SK-N-SH (cell line): ENCODE measurements at regions not wholly inside any gene's neighbourhood (a gene's known extent, or its start where the extent isn't known, plus 50 kb on each side); places are given as distances from the start of the nearest gene placed in this dataset.

ENCODE experiments used
- CTCF ChIA-PET: fragments of 300-600, 350-600 bp; formaldehyde crosslinking; extraction: SDS; loops from one replicate; lab custom pipeline; 2021; lab: Yijun Ruan, JAX
- POLR2A ChIA-PET: fragments of 350-600 bp; sonication (Branson Sonifier 250); formaldehyde crosslinking; extraction: SDS; loops from one replicate; lab custom pipeline; 2020; ENCODE audit warnings: antibody characterized with exemption, inconsistent platforms; lab: Yijun Ruan, JAX
- DNase-seq: peaks from one replicate; pipeline ENCODE4 v3.0.0; 2012
- H2AFZ ChIP-seq: fragments of 200-600 bp; sonication (generic); 2 replicates; pipeline ENCODE4 v1.8.1; 2016; ENCODE audit warnings: antibody characterized with exemption, mild to moderate bottlenecking, low read depth
- H3F3A ChIP-seq: fragments of 200-600 bp; sonication (generic); replicated peaks from 2 replicates; pipeline ENCODE3; 2016; ENCODE audit warnings: antibody characterized with exemption, mild to moderate bottlenecking; ENCODE audit not compliant: insufficient read depth
- H3K27ac ChIP-seq, 2 experiments: fragments of 200-500 bp in 1 of 2; fragments of 200-600 bp in 1 of 2; sonication (Bioruptor generic) in 1 of 2; sonication (generic), shearing (Covaris generic) in 1 of 2; 2 replicates each; pipeline versions ENCODE4 v1.5.1 to v1.6.1; 2014 to 2016; ENCODE audit warnings: low read depth in 2 of 2, inconsistent platforms in 1 of 2, low read length in 1 of 2, mild to moderate bottlenecking in 1 of 2, mixed read lengths in 1 of 2
- H3K27me3 ChIP-seq: fragments of 200-600 bp; sonication (generic), shearing (Covaris generic); 2 replicates; pipeline ENCODE4 v1.6.1; 2016; ENCODE audit warnings: mixed run types; ENCODE audit not compliant: insufficient read depth
- H3K36me3 ChIP-seq, 2 experiments: fragments of 200-500 bp in 1 of 2; fragments of 200-600 bp in 1 of 2; sonication (Bioruptor generic) in 1 of 2; sonication (generic) in 1 of 2; replicated peaks in 1 of 2; 2 replicates each; pipeline versions ENCODE3 to v1.5.1; 2014 to 2016; ENCODE audit warnings: low read length in 1 of 2, mild to moderate bottlenecking in 1 of 2; ENCODE audit not compliant: insufficient read depth in 2 of 2, control insufficient read depth in 1 of 2
- H3K4me1 ChIP-seq, 2 experiments: fragments of 200-500 bp in 1 of 2; fragments of 200-600 bp in 1 of 2; sonication (Bioruptor generic) in 1 of 2; sonication (generic), shearing (Covaris generic) in 1 of 2; 2 replicates each; pipeline versions ENCODE4 v1.5.1 to v1.6.1; 2014 to 2016; ENCODE audit warnings: low read depth in 1 of 2, low read length in 1 of 2, mixed run types in 1 of 2; ENCODE audit not compliant: insufficient read depth in 2 of 2, control insufficient read depth in 1 of 2
- H3K4me2 ChIP-seq: fragments of 200-600 bp; sonication (generic), shearing (Covaris generic); 2 replicates; pipeline ENCODE4 v1.6.1; 2017; ENCODE audit warnings: mixed run types
- H3K4me3 ChIP-seq, 2 experiments: fragments of 200-500 bp in 1 of 2; fragments of 200-600 bp in 1 of 2; sonication (Bioruptor generic) in 1 of 2; sonication (generic), shearing (Covaris generic) in 1 of 2; 2 replicates each; pipeline versions ENCODE4 v1.5.1 to v1.8.1; 2014 to 2016; ENCODE audit warnings: low read depth in 2 of 2, inconsistent platforms in 1 of 2, low read length in 1 of 2, mild to moderate bottlenecking in 1 of 2, mixed read lengths in 1 of 2, moderate library complexity in 1 of 2
- H3K79me2 ChIP-seq: fragments of 200-600 bp; sonication (generic); 2 replicates; pipeline ENCODE4 v1.8.1; 2017; ENCODE audit warnings: mild to moderate bottlenecking; ENCODE audit not compliant: insufficient read depth
- H3K9ac ChIP-seq: fragments of 200-600 bp; sonication (generic); 2 replicates; pipeline ENCODE4 v1.6.1; 2017; ENCODE audit warnings: mixed run types
- H3K9me2 ChIP-seq: fragments of 200-600 bp; sonication (generic); 2 replicates; pipeline ENCODE4 v1.6.1; 2017; ENCODE audit warnings: mixed run types
- H3K9me3 ChIP-seq: fragments of 200-600 bp; sonication (generic); 2 replicates; pipeline ENCODE4 v1.6.1; 2017; ENCODE audit warnings: mixed run types, mild to moderate bottlenecking, moderate library complexity
- H4K20me1 ChIP-seq: fragments of 200-600 bp; sonication (generic); 2 replicates; pipeline ENCODE4 v1.6.1; 2017; ENCODE audit warnings: mild to moderate bottlenecking, mixed run types; ENCODE audit not compliant: insufficient read depth
- CHD2 ChIP-seq: fragments of 150-350 bp; IDR thresholded peaks from 2 replicates; pipeline ENCODE4 v1.6.1; 2018; ENCODE audit warnings: low read length; ENCODE audit not compliant: partially characterized antibody
- EP300 ChIP-seq, 2 experiments: IDR thresholded peaks; 2 replicates each; pipeline versions ENCODE4 v1.4.0 to v1.6.1; 2012; ENCODE audit warnings: borderline replicate concordance in 1 of 2, low read depth in 1 of 2, low read length in 1 of 2
- FOXJ3 ChIP-seq: sonication (generic); formaldehyde crosslinking; IDR thresholded peaks from 2 replicates; pipeline ENCODE4 v1.5.1; 2020; ENCODE audit warnings: mild to moderate bottlenecking, missing genetic modification reagents
- FOXM1 ChIP-seq: IDR thresholded peaks from 2 replicates; pipeline ENCODE4 v1.4.0; 2012; ENCODE audit warnings: low read depth, mild to moderate bottlenecking
- GABPA ChIP-seq: IDR thresholded peaks from 2 replicates; pipeline ENCODE4 v1.4.0; 2012; ENCODE audit warnings: low read depth, mild to moderate bottlenecking
- GATA2 ChIP-seq: sonication (generic); formaldehyde crosslinking; IDR thresholded peaks from 2 replicates; pipeline ENCODE4 v1.5.0; 2020; ENCODE audit warnings: mild to moderate bottlenecking, missing genetic modification reagents
- JUND ChIP-seq: IDR thresholded peaks from 2 replicates; pipeline ENCODE4 v1.4.0; 2012
- MEF2A ChIP-seq: IDR thresholded peaks from 2 replicates; pipeline ENCODE4 v1.4.0; 2012; ENCODE audit warnings: low read depth, borderline replicate concordance
- MXI1 ChIP-seq: IDR thresholded peaks from 2 replicates; pipeline ENCODE4 v1.6.1; 2012; ENCODE audit warnings: mild to moderate bottlenecking, low read depth, low read length, improper control_type of control experiment
- POLR2AphosphoS5 ChIP-seq: IDR thresholded peaks from 2 replicates; pipeline ENCODE4 v1.6.1; 2012; ENCODE audit warnings: low read depth, low read length
- RAD21 ChIP-seq: IDR thresholded peaks from 2 replicates; pipeline ENCODE4 v1.6.1; 2012; ENCODE audit warnings: mild to moderate bottlenecking, low read length
- RCOR1 ChIP-seq: fragments of 150-350 bp; IDR thresholded peaks from 2 replicates; pipeline ENCODE4 v1.6.1; 2017; ENCODE audit warnings: antibody characterized with exemption, low read length
- RFX5 ChIP-seq: IDR thresholded peaks from 2 replicates; pipeline ENCODE4 v1.6.1; 2012; ENCODE audit warnings: mild to moderate bottlenecking, improper control_type of control experiment, low read length
- RXRA ChIP-seq: IDR thresholded peaks from 2 replicates; pipeline ENCODE4 v1.4.0; 2012; ENCODE audit warnings: low read depth, mild to moderate bottlenecking, borderline replicate concordance
- SIN3A ChIP-seq: IDR thresholded peaks from 2 replicates; pipeline ENCODE4 v1.6.1; 2012; ENCODE audit warnings: low read depth, mild to moderate bottlenecking, low read length, moderate library complexity, borderline replicate concordance
- TEAD4 ChIP-seq: IDR thresholded peaks from 2 replicates; pipeline ENCODE4 v1.4.0; 2012; ENCODE audit warnings: mild to moderate bottlenecking, borderline replicate concordance; ENCODE audit not compliant: insufficient read depth
- YY1 ChIP-seq: IDR thresholded peaks from 2 replicates; pipeline ENCODE4 v1.4.0; 2012; ENCODE audit warnings: low read depth, mild to moderate bottlenecking
- WGBS: methylation state at CpG from one replicate; pipeline ENCODE4 v1.1.6; 2017; ENCODE audit warnings: low lambda C conversion rate; 5-methylcytosine and 5-hydroxymethylcytosine counted together
- TF ChIP-seq, protein P1 (sequence below): IDR thresholded peaks from 2 replicates; pipeline ENCODE4 v1.6.1; 2012; ENCODE audit warnings: mild to moderate bottlenecking, low read depth, low read length, moderate library complexity
- TF ChIP-seq, protein P2 (sequence below): fragments of 150-350 bp; IDR thresholded peaks from 2 replicates; pipeline ENCODE4 v1.6.1; 2016; ENCODE audit warnings: mild to moderate bottlenecking, low read depth, low read length
- TF ChIP-seq, protein P3 (sequence below): fragments of 150-350 bp; IDR thresholded peaks from 2 replicates; pipeline ENCODE4 v1.6.1; 2017; ENCODE audit warnings: antibody characterized with exemption, low read length, low read depth, borderline replicate concordance
- TF ChIP-seq, protein P4 (sequence below): fragments of 200-600 bp; sonication (generic); IDR thresholded peaks from 2 replicates; pipeline ENCODE4 v1.6.1; 2017; ENCODE audit warnings: antibody characterized with exemption, mild to moderate bottlenecking, moderate library complexity
- TF ChIP-seq, protein P5 (sequence below): IDR thresholded peaks from 2 replicates; pipeline ENCODE4 v1.4.0; 2012; ENCODE audit warnings: low read depth, borderline replicate concordance

DNA sequence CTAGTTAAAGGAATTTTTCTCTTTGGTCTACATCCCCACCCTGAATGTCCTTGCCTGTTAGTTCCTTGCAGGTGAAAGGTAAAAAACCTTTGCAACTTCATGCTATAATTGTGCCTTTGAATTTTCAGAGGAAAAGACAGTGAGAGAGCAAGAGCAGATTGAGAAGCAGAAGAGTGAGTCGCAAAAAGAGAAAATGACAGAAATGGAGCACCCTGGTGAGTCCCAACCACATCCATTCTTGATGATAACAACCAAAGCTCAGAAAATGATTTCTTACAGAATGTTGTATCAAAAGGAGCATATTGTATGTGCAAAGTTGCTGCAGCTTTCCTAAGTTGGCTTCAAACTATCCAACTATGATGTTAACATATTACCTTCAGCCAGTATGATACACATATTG is 165.2 kb upstream of the CENPW start:
- CTCF ChIA-PET, result no interaction called here

DNA sequence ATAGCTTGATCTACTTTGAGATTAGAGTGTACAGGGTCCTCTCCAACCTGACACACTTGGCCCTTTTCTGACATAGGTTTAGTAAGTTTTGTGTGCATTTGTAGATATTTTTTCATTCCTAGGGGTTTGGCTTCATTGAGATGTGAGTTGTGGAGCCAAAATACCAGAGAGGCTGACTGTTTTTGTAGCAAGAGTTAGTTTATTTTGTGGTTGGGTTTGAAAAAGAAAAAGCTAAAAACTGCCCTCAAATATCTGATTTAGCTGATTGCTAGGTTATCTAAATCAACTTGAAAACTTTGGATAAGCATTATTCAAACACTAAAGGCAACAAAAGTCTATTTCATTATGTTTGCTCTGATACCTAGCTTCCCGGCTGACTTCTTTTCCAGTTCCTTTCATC is 164.7 kb upstream of the CENPW start:
- H3K4me3 ChIP-seq, result no peak overlapping the region
- H3K4me2 ChIP-seq, result no peak overlapping the region
- no peak for DNase-seq
- H3K36me3 ChIP-seq, result no peaks in the 10 kb centered on the region
- no peak overlapping the region for H3K27ac ChIP-seq
- H3K79me2 ChIP-seq, result no peaks in the 10 kb centered on the region
- no peak overlapping the region for H3K9ac ChIP-seq
- no peaks in the 10 kb centered on the region for H3K9me2 ChIP-seq
- ChIA-PET POLR2A (no interaction called here), CTCF (interaction anchor here (1.1 to 1.8 kb wide), 2 partner anchors 21 to 188 kb away, joined by 4 to 5 read pairs; no protein-coding TSS in a partner anchor)
- no peaks in the 10 kb centered on the region; the same call in 1 of the 2 replicates for H3K27me3 ChIP-seq
- no peaks in the 10 kb centered on the region for H4K20me1 ChIP-seq
- no peak overlapping the region for H2AFZ ChIP-seq
- H3F3A ChIP-seq, result no peaks in the 10 kb centered on the region
- H3K4me1 ChIP-seq, result no peaks in the 10 kb centered on the region
- 84% methylated on average over 1 of the region's 1 CpG for WGBS
- no peaks in the 10 kb centered on the region for H3K9me3 ChIP-seq
- TF ChIP-seq, protein P1, sequence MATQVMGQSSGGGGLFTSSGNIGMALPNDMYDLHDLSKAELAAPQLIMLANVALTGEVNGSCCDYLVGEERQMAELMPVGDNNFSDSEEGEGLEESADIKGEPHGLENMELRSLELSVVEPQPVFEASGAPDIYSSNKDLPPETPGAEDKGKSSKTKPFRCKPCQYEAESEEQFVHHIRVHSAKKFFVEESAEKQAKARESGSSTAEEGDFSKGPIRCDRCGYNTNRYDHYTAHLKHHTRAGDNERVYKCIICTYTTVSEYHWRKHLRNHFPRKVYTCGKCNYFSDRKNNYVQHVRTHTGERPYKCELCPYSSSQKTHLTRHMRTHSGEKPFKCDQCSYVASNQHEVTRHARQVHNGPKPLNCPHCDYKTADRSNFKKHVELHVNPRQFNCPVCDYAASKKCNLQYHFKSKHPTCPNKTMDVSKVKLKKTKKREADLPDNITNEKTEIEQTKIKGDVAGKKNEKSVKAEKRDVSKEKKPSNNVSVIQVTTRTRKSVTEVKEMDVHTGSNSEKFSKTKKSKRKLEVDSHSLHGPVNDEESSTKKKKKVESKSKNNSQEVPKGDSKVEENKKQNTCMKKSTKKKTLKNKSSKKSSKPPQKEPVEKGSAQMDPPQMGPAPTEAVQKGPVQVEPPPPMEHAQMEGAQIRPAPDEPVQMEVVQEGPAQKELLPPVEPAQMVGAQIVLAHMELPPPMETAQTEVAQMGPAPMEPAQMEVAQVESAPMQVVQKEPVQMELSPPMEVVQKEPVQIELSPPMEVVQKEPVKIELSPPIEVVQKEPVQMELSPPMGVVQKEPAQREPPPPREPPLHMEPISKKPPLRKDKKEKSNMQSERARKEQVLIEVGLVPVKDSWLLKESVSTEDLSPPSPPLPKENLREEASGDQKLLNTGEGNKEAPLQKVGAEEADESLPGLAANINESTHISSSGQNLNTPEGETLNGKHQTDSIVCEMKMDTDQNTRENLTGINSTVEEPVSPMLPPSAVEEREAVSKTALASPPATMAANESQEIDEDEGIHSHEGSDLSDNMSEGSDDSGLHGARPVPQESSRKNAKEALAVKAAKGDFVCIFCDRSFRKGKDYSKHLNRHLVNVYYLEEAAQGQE, result no peak
- TF ChIP-seq MEF2A (no peak), TEAD4 (no peak), RFX5 (no peak), FOXM1 (no peak), GATA2 (no peak), JUND (no peak), FOXJ3 (CRISPR knock-in tag) (no peak)
- TF ChIP-seq, protein P2, sequence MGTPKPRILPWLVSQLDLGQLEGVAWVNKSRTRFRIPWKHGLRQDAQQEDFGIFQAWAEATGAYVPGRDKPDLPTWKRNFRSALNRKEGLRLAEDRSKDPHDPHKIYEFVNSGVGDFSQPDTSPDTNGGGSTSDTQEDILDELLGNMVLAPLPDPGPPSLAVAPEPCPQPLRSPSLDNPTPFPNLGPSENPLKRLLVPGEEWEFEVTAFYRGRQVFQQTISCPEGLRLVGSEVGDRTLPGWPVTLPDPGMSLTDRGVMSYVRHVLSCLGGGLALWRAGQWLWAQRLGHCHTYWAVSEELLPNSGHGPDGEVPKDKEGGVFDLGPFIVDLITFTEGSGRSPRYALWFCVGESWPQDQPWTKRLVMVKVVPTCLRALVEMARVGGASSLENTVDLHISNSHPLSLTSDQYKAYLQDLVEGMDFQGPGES, result no peak
- TF ChIP-seq, protein P3, sequence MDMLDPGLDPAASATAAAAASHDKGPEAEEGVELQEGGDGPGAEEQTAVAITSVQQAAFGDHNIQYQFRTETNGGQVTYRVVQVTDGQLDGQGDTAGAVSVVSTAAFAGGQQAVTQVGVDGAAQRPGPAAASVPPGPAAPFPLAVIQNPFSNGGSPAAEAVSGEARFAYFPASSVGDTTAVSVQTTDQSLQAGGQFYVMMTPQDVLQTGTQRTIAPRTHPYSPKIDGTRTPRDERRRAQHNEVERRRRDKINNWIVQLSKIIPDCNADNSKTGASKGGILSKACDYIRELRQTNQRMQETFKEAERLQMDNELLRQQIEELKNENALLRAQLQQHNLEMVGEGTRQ, result no peak

More for the DNA sequence above, 165.2 kb upstream of the CENPW start:
- no peaks in the 10 kb centered on the region for H3K4me1 ChIP-seq
- TF ChIP-seq FOXJ3 (CRISPR knock-in tag) (no peak), RFX5 (no peak), RCOR1 (no peak), RAD21 (no peak), CHD2 (no peak), RXRA (no peak), SIN3A (no peak), POLR2AphosphoS5 (no peak), EP300 (IDR thresholded peaks at IDR 0.05; ENCODE audit: borderline replicate concordance in 1 of 2, low read depth in 1 of 2, low read length in 1 of 2) (no peak), JUND (no peak), TEAD4 (no peak), MXI1 (no peak), GABPA (no peak), YY1 (no peak), MEF2A (no peak)
- TF ChIP-seq, protein P4, sequence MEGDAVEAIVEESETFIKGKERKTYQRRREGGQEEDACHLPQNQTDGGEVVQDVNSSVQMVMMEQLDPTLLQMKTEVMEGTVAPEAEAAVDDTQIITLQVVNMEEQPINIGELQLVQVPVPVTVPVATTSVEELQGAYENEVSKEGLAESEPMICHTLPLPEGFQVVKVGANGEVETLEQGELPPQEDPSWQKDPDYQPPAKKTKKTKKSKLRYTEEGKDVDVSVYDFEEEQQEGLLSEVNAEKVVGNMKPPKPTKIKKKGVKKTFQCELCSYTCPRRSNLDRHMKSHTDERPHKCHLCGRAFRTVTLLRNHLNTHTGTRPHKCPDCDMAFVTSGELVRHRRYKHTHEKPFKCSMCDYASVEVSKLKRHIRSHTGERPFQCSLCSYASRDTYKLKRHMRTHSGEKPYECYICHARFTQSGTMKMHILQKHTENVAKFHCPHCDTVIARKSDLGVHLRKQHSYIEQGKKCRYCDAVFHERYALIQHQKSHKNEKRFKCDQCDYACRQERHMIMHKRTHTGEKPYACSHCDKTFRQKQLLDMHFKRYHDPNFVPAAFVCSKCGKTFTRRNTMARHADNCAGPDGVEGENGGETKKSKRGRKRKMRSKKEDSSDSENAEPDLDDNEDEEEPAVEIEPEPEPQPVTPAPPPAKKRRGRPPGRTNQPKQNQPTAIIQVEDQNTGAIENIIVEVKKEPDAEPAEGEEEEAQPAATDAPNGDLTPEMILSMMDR, result no peak
- TF ChIP-seq, protein P5, sequence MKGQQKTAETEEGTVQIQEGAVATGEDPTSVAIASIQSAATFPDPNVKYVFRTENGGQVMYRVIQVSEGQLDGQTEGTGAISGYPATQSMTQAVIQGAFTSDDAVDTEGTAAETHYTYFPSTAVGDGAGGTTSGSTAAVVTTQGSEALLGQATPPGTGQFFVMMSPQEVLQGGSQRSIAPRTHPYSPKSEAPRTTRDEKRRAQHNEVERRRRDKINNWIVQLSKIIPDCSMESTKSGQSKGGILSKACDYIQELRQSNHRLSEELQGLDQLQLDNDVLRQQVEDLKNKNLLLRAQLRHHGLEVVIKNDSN, result no peak
- no peak overlapping the region for H3K9ac ChIP-seq
- no peaks in the 10 kb centered on the region for H3K9me3 ChIP-seq
- no peaks in the 10 kb centered on the region for H3K36me3 ChIP-seq
- POLR2A ChIA-PET, result no interaction called here
- no peak overlapping the region for H3K27ac ChIP-seq
- no peaks in the 10 kb centered on the region for H3K79me2 ChIP-seq
- H3K9me2 ChIP-seq, result no peaks in the 10 kb centered on the region
- no peak overlapping the region for H3K4me3 ChIP-seq
- H3F3A ChIP-seq, result no peaks in the 10 kb centered on the region
- no peak overlapping the region for H3K4me2 ChIP-seq
- H3K27me3 ChIP-seq, result no peaks in the 10 kb centered on the region; the same call in 1 of the 2 replicates
- no peaks in the 10 kb centered on the region for H4K20me1 ChIP-seq
- 96% methylated on average over 1 of the region's 1 CpG for WGBS
- no peak overlapping the region for H2AFZ ChIP-seq
- no peak for DNase-seq
